Stimulated activated CD8-positive, alpha-beta memory T cell treated with anti-CD3 and anti-CD28 coated beads, Interleukin-4, amount 100 ng/mL, for 24 hours (primary cell): ENCODE measurements at regions not wholly inside any gene's neighbourhood (a gene's known extent, or its start where the extent isn't known, plus 50 kb on each side); places are given as distances from the start of the nearest gene placed in this dataset.

ENCODE experiments used
- DNase-seq: peaks from one replicate; pipeline ENCODE4 v3.0.0-alpha.2; 2020; ENCODE audit warnings: low read depth

DNA sequence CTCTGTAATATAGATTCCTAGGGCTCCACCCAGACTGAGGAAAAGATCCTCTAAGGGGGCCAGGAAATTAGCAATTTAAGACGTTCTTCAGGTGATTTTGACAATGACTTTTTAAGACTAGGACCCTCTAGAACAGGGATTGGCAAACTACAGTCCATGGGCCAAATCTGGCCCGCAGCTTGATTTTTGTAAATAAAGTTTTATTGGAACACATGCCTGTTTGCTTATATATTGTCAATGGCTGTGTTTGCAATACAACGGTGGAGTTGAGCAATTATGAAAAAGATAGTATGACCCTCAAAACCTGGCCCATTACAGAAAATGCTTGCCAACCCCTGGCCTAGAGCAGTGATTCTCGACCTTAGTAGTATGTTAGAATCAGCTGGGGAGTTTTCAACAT, 181.9 kb downstream of the SOX9 start:
- DNase-seq = no peak

DNA sequence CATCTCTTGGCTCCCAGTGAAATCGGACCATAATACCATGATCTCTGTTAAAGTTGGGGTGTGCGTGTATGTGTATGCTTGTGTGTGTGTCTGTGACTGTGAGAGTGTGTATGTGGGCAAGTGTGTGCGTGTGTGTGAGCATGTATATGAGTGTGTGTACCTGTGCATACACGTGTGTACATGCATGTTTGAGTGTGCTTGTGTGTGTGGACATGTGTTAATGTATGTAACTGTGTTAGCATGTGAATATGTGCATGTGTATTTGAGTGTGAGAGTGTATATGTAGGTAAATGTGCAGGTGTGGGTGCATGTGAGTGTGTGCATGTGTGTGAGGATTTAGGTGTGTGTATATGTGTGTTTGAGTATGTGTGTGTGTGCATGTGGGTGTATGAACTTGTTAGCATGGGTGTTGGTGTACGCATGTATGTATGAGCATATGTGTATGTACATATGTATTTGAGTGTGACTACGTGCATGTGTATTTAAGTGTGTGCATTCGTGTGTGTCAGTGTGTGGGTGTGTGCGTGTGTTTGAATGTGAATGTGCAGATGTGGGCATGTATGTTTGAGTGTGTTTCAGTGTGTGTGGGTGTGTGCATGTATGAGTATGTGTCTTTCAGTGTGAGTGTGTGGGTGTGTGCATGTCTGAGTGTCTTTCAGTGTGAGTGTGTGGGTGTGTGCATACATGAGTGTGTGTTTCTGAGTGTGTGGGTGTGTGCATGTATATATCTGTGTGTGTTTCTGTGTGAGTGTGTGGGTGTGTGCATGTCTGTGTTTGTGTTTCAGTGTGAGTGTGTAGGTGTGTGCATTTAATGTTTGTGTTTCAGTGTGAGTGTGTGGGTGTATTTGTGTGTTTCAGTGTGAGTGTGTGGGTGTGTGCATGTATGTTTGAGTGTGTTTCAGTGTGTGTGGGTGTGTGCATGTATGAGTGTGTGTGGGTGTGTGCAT, 183.2 kb downstream of the SOX9 start:
- DNase-seq = no peak

- no peak for DNase-seq
These were observed 184.0 kb downstream of the SOX9 start for GRCh38 chr17:72304859-72305258.

DNA sequence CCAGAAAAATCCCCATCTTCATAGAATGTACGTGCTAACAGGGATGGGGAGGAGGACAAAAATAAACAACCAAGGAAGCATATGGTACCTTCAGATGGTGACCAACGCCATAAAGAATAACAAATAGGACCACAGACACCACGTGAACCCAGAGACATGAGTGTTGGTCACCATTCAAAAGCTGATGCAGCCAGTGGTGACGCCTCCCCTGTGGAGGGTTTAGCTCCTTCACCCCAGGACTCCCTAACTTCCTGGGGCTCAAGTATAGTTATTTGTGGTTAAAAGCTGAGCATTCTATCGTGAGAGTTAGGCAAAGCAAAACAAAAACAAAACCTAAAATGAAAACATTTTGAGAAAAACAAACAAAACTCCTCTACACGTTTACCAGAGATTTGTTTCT, 184.7 kb downstream of the SOX9 start:
- no peak for DNase-seq

DNA sequence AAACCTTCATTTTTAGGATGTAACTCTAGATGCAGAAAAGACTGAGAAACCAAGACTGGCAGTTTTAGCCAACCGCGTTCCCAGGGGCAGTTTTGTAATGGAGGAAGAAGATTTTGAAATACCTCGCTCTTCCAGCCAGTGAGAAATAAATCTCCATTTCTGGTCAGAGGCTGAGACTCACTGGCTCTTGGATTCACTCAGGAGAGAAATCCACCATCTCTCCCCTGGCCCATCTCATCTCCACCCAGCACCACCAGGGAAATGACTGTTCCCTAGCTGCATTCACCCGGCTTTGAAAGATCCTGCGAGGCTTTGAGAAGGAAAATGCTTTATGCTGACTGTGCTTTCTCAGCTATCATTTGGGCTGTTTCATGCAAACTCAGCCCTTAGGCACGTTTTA, 185.2 kb downstream of the SOX9 start:
- DNase-seq = no peak

DNA sequence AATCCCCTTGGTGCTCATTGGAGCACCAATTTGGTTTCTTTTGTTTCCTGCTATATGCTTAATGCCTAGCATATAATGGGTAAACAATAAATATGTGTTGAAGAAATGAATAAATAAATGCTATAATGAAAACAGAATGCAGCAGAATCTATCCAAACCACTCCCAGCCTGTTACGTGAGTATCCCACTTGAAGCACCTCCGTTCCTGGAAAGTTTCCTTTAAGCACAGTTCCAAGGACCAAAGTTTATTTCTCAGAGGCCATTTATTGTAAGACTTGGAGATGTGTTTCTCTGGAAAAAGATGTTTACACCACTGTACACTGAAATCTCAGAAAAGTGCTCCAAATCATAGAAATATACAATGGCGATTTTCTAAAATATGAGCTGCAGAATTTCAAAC, 187.0 kb downstream of the SOX9 start:
- DNase-seq = no peak

GRCh38 chr17:72308744-72309385, 188.0 kb downstream of the SOX9 start:
- no peak for DNase-seq

DNA sequence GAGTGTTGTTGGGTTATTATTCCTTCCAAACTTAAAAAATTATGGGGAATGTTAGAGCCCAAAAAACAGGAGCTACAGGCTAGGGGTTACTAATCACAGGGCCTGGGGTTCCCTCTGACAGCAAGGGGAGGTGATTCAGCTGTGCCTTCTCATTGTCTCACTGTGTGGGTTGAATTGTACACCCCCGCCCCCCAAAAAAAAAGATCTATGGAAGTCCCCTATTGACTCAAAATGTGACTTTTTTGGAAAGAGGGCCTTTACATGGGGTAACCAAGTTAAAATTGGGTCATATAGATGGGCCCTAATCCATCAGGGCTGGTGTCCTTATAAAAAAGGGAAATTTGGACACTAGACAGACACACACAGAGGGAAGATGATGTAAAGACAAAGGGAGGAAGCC, 190.2 kb downstream of the SOX9 start:
- no peak for DNase-seq

- no peak for DNase-seq
These were observed 194.5 kb downstream of the SOX9 start for GRCh38 chr17:72315122-72315913.

DNA sequence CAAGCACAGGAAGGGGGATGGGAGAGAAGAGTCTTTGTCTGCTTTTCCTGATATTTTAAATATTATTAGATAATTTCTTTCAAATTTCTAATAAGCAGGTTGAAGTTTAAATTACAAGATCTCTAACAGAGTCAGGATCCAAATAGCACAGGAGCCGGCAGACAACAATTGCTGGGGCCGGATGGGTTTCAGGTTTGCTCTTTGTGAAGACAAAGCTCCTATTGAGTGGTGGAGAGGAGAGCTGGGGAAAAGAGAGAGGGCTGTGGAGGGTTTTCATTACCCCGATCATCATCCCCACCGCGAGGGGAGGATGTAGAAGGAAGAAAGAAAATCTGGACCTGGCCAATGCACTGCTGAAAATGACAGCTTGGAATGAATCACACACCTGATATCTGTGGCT, 197.3 kb downstream of the SOX9 start:
- no peak for DNase-seq

DNA sequence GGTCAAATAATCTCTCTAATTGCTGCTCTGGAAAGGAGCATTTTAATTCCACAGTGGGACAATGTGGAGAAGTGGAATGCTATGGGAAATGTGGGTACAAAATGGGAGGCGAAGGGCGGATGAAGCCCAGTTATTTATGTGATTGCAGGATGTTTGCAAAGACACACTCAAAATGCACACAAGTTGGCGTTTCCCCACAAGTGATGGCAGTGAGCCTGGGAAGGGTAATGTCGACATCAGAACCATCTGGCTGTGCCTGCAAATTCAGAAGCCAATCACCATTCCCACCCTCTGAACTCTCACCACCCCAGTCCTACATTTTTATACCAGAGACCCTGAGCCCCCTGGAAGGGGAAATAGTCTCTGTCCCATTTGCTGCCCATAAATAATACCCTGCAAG, 201.1 kb downstream of the SOX9 start:
- no peak for DNase-seq

GRCh38 chr17:72332367-72332766, 211.5 kb downstream of the SOX9 start:
- no peak for DNase-seq

GRCh38 chr17:72333570-72333969, 212.8 kb downstream of the SOX9 start:
- DNase-seq = no peak

GRCh38 chr17:72334205-72334604, 213.4 kb downstream of the SOX9 start:
- no peak for DNase-seq

DNA sequence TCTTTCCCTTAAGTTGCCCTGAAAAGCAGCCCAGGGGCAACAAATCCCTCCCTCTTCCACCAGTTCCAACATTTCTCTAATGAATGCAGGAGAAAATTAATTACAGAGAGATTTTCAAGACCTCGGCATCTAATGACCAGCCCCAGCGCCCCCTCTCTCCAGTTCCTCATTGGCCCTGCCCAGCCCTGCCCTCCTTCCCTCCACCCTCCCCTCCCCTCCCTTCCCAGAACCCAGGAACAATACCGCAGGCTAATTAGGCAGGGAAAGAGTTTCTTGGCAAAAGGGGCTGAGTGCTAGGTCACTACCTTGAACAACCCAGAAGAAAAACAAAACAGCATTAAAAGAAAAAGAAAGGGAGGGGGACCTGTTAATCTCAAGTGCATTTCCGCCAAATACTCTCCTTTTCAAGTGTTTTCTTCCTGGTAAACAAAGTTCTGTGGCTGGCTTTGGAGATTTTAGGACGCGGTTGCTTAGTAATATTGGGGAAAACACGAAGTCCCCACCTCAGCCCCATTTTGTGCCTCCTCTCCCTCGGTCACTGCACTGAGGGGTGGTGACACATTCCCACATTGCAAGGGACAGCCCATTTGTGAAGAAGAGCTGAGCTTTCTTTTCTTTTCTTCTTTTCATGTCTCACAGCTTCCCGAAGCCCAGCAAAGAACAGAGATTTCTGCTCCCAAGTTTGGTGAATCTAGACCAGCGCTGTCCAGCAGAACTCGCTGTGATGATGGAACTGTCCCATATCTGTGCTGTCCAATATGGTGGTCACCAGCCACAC, 215.4 kb downstream of the SOX9 start:
- DNase-seq = no peak

DNA sequence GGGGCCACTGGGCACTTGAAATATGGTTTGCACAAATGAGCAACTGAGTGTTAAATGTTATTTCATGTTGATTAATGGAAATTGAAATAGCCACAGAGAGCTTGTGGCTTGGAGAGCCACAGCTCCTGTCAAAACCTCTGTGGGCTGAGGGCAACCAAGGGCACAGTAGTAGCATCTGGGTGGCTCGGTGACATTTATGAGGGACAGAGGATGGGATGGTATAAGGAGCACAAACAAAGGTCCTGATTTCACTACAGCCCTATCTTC, 215.9 kb downstream of the SOX9 start:
- DNase-seq = no peak

GRCh38 chr17:72338304-72338703, 217.5 kb downstream of the SOX9 start:
- DNase-seq = no peak

- DNase-seq = no peak
These were observed 218.3 kb downstream of the SOX9 start for GRCh38 chr17:72338847-72339790.

GRCh38 chr17:72340836-72341235, 220.0 kb downstream of the SOX9 start:
- no peak for DNase-seq

DNA sequence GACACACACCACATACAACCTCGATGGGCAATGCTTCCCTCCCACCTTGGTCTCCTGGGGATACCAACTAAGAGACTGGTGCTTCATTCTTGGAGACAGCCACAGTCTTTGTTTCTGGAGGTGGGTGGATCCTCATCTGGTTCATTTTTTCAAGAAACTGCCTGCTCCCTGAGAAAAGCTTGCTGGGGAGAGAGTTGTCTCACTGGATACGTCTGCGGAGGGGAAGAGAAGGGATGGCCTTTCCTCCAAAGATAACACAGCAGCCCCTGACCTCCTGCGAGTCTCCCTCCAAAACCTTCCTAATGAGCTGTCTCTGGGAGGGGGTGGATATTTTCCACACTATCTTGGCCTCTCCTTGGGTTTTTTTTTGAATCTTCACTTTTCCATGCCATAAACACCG, 221.2 kb downstream of the SOX9 start:
- no peak for DNase-seq
